ENCODE measurements at regions not wholly inside any gene's neighbourhood (a gene's known extent, or its start where the extent isn't known, plus 50 kb on each side); places are given as distances from the start of the nearest gene placed in this dataset.

DNA sequence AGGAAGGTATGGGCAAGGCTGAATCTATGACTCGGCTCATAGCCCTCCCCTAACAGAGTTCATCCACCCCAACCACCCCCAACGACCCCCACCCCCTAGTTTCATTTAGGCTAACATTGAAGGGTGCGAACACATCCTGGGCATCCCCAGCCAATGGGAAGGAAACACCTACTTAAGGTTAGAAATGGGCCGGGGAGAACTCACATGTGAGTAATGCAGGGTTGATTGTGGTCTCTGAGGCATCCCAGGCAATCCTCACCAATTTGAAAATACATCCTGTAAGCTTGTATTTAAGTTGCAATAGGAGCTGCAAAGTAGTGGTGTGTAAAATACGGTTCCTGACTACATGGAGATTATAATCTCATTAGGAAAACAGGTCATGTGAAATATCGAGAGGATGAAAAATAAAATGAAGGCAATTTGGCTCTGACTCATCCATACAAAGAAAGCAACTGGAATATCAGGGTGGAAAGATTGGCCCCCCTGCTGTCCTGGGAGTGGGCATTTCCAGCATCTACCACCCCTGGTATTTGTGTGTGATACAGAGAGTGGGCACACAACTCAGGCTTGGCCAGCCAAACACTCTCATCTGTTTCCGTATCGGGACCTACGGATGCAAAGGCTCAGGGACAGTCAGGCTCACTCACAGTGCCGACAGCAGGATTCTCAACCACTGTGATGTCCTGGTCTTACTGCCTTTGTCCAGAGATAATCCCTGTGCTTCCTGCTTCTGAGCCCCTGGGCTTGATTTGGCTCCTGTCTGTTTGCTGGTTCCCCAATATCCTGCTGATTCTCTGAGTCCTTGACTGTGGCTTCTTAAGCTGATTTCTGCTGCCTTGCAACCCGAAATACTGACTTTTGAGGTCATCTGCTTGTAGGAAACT, 90.0 kb upstream of the NCKAP5 start:
- no peak for DNase-seq (ENCODE audit: low read depth)

DNA sequence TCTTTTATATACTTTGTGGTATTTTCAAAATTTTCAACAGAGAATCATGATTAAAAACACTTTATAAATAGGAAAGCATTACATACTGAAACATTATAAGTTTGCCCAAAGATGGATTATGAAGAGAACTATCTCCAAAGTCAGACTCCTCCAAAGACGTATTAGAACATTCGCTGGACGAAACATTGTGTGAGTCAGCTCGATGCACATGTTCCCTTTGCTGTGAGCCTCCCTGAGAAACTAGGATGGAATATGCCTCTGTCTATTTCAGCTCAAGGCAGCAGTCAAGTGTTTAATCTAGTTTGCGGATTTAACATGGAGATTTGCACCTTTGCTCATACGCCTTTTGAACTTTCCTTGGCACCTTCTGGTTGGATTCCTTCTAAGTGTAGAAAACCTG, 92.2 kb upstream of the NCKAP5 start:
- DNase-seq (ENCODE audit: low read depth): no peak
- H3K4me3 ChIP-seq (ENCODE audit: low read depth, low read length): no peak overlapping the region
- TF ChIP-seq, protein P1, sequence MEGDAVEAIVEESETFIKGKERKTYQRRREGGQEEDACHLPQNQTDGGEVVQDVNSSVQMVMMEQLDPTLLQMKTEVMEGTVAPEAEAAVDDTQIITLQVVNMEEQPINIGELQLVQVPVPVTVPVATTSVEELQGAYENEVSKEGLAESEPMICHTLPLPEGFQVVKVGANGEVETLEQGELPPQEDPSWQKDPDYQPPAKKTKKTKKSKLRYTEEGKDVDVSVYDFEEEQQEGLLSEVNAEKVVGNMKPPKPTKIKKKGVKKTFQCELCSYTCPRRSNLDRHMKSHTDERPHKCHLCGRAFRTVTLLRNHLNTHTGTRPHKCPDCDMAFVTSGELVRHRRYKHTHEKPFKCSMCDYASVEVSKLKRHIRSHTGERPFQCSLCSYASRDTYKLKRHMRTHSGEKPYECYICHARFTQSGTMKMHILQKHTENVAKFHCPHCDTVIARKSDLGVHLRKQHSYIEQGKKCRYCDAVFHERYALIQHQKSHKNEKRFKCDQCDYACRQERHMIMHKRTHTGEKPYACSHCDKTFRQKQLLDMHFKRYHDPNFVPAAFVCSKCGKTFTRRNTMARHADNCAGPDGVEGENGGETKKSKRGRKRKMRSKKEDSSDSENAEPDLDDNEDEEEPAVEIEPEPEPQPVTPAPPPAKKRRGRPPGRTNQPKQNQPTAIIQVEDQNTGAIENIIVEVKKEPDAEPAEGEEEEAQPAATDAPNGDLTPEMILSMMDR (IDR thresholded peaks at IDR 0.05; ENCODE audit: low read depth, low read length, missing control alignments): no peak
- in situ Hi-C loops (cut with HindIII; ENCODE audit: low sequenced_read_pairs): no loop called here

More for the DNA sequence above, 90.0 kb upstream of the NCKAP5 start:
- no peak overlapping the region for H3K4me3 ChIP-seq (ENCODE audit: low read depth, low read length)
- in situ Hi-C loops (cut with HindIII; ENCODE audit: low sequenced_read_pairs): no loop called here
- TF ChIP-seq, protein P1 (IDR thresholded peaks at IDR 0.05; ENCODE audit: low read depth, low read length, missing control alignments): no peak

DNA sequence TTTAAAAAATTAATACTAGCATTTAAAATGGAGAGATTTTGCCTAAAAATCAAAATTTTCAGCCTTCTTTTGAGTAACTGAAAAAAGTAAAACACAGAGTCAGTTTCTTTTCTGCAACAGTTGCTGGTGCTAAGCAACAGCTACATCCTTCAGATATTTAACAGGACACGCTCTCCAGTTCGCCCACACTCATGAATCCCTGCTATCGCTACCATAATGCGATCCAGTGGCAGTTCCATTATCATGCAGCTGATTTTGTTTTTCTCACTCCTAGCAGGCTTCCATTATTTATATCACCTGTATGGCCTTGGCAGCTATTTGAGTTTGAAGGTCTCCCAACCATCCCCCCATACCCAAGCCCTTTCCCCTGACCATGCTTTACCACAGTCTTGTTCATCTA, 93.1 kb upstream of the NCKAP5 start:
- DNase-seq (ENCODE audit: low read depth): no peak
- in situ Hi-C loops (cut with HindIII; ENCODE audit: low sequenced_read_pairs): no loop called here
- no peak overlapping the region for H3K4me3 ChIP-seq (ENCODE audit: low read depth, low read length)

DNA sequence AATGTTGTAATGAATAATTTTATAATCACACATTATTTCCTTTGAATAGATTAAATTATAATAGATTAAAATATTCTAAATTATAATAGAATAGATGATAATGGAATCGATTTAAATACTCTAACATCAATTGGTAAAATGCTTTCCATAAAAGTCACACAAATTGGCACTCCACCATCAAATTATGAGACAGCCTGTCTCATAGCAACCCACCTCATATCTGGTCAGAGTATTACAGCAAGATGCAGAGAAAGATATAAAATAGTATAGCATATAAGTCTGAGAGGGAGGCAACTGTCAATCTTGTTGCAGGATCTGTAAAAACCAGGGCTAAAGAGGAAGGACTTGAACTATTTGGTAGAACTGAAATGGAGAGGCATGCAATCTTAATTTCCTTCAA, 98.4 kb upstream of the NCKAP5 start:
- TF ChIP-seq, protein P1 (IDR thresholded peaks at IDR 0.05; ENCODE audit: low read depth, low read length, missing control alignments): no peak
- in situ Hi-C loops (cut with HindIII; ENCODE audit: low sequenced_read_pairs): no loop called here
- no peak overlapping the region for H3K4me3 ChIP-seq (ENCODE audit: low read depth, low read length)
- DNase-seq (ENCODE audit: low read depth): no peak

More for the DNA sequence above, 93.1 kb upstream of the NCKAP5 start:
- TF ChIP-seq, protein P1 (IDR thresholded peaks at IDR 0.05; ENCODE audit: low read depth, low read length, missing control alignments): no peak

DNA sequence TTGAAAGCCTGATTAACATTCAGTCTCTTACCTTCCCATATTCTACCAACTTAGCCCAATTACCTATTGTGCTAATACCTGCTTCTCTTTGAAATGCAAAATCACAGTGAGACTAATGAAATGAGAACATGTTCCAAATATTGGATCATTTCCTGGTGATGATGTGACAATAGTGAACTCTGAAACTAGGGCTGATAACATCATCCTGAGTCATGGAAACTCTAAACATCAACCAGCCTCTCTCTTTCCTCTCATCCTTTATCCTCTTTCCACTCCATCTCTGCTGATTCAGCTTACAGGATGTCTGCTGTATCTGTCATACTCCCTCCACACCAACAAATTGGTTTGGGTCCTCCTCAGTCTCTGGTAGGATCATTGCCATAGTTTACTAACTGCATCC, 98.8 kb upstream of the NCKAP5 start:
- TF ChIP-seq, protein P1 (IDR thresholded peaks at IDR 0.05; ENCODE audit: low read depth, low read length, missing control alignments): no peak
- no peak overlapping the region for H3K4me3 ChIP-seq (ENCODE audit: low read depth, low read length)
- no peak for DNase-seq (ENCODE audit: low read depth)
- in situ Hi-C loops (cut with HindIII; ENCODE audit: low sequenced_read_pairs): no loop called here

DNA sequence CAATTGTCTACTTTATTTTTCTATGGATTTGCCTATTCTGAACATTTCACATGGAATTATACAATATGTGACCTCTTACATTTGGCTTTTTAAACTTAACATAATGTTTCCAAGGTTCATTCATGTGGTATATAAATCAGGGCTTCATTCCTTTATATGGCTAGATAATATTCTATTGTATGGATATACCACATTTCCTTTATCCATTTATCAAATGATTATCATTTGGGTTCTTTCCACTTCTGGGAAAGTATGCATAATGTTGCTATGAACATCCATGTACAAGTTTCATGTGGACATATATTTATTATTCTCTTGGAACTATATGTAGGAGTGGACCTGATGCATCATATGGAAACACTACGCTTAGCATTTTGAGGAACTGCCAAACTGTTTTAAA, 99.7 kb upstream of the NCKAP5 start:
- in situ Hi-C loops (cut with HindIII; ENCODE audit: low sequenced_read_pairs): no loop called here
- TF ChIP-seq, protein P1 (IDR thresholded peaks at IDR 0.05; ENCODE audit: low read depth, low read length, missing control alignments): no peak
- DNase-seq (ENCODE audit: low read depth): no peak
- no peak overlapping the region for H3K4me3 ChIP-seq (ENCODE audit: low read depth, low read length)

Data from astrocyte of the cerebellum (primary cell).